ENCODE measurements at regions not wholly inside any gene's neighbourhood (a gene's known extent, or its start where the extent isn't known, plus 50 kb on each side); places are given as distances from the start of the nearest gene placed in this dataset.

DNA sequence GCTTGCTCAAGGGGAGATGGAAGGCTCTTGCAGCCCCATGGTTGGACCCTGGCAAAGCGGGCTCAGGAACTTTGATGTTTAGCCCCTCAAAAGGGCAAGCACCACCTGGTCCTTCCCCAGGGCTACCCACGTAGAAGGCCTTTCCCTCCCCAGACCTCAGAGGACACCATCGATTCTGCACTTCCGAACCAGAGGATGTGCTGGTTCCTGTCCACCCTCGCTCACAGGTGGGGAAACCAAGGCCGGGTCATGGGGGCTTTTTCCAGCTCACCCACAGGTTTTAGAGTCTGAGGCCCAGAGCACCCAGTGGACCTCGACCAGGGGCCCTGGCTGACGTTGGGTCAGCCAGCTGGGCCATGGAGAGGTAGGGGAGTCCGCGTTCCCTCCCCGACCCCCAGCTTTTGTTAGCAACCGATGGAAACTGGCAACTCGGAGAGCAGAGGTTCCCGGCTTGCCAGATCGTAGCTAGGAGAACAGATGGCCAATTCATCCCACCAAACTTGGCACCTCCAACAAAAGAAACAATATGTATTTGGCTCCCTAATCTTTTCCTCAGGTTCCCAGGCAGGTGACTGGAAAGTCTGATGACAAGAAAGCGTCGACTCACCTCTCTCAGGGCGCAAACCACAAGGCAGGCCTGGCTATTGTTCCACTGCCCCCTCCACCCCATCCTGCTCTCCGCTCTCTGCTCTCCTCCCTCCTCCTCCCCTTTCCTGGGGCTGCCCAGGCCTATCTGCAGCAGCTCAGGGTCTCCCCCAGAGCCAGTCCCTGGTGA is 167.6 kb upstream of the SMIM23 start:
- DNase-seq (ENCODE audit: low spot score) = no peak
- CTCF ChIA-PET = no interaction called here
- H3K36me3 ChIP-seq (ENCODE audit: insufficient read depth, low read length, poor library complexity, severe bottlenecking) = no peaks in the 10 kb centered on the region
- no peaks in the 10 kb centered on the region for H3K4me1 ChIP-seq (ENCODE audit: insufficient read depth, low read length, poor library complexity, severe bottlenecking)
- TF ChIP-seq, protein P1, sequence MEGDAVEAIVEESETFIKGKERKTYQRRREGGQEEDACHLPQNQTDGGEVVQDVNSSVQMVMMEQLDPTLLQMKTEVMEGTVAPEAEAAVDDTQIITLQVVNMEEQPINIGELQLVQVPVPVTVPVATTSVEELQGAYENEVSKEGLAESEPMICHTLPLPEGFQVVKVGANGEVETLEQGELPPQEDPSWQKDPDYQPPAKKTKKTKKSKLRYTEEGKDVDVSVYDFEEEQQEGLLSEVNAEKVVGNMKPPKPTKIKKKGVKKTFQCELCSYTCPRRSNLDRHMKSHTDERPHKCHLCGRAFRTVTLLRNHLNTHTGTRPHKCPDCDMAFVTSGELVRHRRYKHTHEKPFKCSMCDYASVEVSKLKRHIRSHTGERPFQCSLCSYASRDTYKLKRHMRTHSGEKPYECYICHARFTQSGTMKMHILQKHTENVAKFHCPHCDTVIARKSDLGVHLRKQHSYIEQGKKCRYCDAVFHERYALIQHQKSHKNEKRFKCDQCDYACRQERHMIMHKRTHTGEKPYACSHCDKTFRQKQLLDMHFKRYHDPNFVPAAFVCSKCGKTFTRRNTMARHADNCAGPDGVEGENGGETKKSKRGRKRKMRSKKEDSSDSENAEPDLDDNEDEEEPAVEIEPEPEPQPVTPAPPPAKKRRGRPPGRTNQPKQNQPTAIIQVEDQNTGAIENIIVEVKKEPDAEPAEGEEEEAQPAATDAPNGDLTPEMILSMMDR (conservative IDR thresholded peaks at IDR 0.05; ENCODE audit: low read depth, low read length) = no peak
- no peak for TF ChIP-seq EZH2 (IDR thresholded peaks at IDR 0.05; ENCODE audit: borderline replicate concordance, low read depth, low read length, poor library complexity, severe bottlenecking)
- no peaks in the 10 kb centered on the region for H3K27me3 ChIP-seq (replicated peaks; ENCODE audit: insufficient read depth, low read depth, low read length, poor library complexity)
- no peaks in the 10 kb centered on the region for H3K9me3 ChIP-seq (ENCODE audit: low read depth, low read length, poor library complexity, severe bottlenecking)
- BruUV-seq (replicated peaks) = no TSS peak
- intact Hi-C loops (cut with micrococcal nuclease; ENCODE audit: unreplicated experiment) = no loop called here
- H3K4me3 ChIP-seq (ENCODE audit: low read depth, low read length, poor library complexity, severe bottlenecking) = no peak overlapping the region
- POLR2A ChIA-PET (ENCODE audit: low non-redundant PET) = no interaction called here
- no peak overlapping the region for H3K27ac ChIP-seq (ENCODE audit: low read depth, low read length, poor library complexity, severe bottlenecking)

DNA sequence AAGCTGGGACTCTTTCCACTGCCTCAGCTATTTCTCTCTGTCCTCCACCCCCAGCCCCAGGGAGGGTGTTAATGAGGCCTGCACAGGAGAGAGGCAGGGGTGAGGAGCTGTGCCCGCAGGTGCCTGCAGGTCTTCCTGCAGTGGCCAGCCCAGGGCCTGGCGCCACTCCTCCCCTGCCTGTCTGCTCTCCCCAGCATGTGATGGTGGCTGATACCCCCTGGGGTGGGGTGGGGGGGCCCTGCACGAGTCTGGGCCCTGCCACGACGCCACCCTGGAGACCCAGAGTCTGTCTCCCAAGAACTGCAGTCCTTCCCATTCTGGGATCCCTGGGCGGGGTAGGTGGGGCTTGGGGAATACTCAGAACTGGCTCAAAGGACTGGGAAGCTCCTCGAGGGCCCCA is 166.4 kb upstream of the SMIM23 start:
- POLR2A ChIA-PET (ENCODE audit: low non-redundant PET) = no interaction called here
- H3K4me3 ChIP-seq (ENCODE audit: low read depth, low read length, poor library complexity, severe bottlenecking) = no peak overlapping the region
- TF ChIP-seq EZH2 (IDR thresholded peaks at IDR 0.05; ENCODE audit: borderline replicate concordance, low read depth, low read length, poor library complexity, severe bottlenecking) = no peak
- TF ChIP-seq, protein P1 (conservative IDR thresholded peaks at IDR 0.05; ENCODE audit: low read depth, low read length) = no peak
- no peaks in the 10 kb centered on the region for H3K27me3 ChIP-seq (replicated peaks; ENCODE audit: insufficient read depth, low read depth, low read length, poor library complexity)
- no peaks in the 10 kb centered on the region for H3K9me3 ChIP-seq (ENCODE audit: low read depth, low read length, poor library complexity, severe bottlenecking)
- no peak overlapping the region for H3K27ac ChIP-seq (ENCODE audit: low read depth, low read length, poor library complexity, severe bottlenecking)
- H3K4me1 ChIP-seq (ENCODE audit: insufficient read depth, low read length, poor library complexity, severe bottlenecking) = no peaks in the 10 kb centered on the region
- no TSS peak for BruUV-seq (replicated peaks)
- no peak for DNase-seq (ENCODE audit: low spot score)
- intact Hi-C loops (cut with micrococcal nuclease; ENCODE audit: unreplicated experiment) = no loop called here
- CTCF ChIA-PET = no interaction called here
- no peaks in the 10 kb centered on the region for H3K36me3 ChIP-seq (ENCODE audit: insufficient read depth, low read length, poor library complexity, severe bottlenecking)

DNA sequence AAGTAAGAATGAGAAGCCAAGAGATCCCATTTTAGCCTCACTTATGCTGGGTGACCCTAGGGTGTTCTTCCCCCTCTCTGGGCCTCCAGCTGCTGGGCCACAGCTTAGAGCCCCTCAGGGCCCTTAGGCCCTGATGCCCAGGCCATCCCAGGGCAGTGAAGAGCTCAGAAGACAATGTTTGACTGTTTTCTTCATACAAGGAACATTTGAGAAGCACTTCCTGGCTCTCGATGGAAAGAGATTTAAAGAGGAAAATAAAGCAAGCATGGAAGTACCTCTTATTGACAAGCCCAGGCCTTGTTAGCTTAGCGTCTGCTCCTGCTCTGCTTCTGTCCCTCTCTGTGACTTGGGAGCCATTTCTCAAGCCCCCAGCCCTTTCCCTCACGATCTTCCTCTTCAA is 165.9 kb upstream of the SMIM23 start:
- POLR2A ChIA-PET (ENCODE audit: low non-redundant PET) = interaction anchor here (0.6 kb wide), 1 partner anchor 10 kb away, joined by 5 read pairs; no protein-coding TSS in a partner anchor
- CTCF ChIA-PET = no interaction called here
- Histone ChIP-seq H3K9me3 (ENCODE audit: low read depth, low read length, poor library complexity, severe bottlenecking) (no peaks in the 10 kb centered on the region), H3K36me3 (ENCODE audit: insufficient read depth, low read length, poor library complexity, severe bottlenecking) (no peaks in the 10 kb centered on the region), H3K4me3 (ENCODE audit: low read depth, low read length, poor library complexity, severe bottlenecking) (no peak overlapping the region), H3K27me3 (replicated peaks; ENCODE audit: insufficient read depth, low read depth, low read length, poor library complexity) (no peaks in the 10 kb centered on the region), H3K27ac (ENCODE audit: low read depth, low read length, poor library complexity, severe bottlenecking) (no peak overlapping the region), H3K4me1 (ENCODE audit: insufficient read depth, low read length, poor library complexity, severe bottlenecking) (no peaks in the 10 kb centered on the region)
- DNase-seq (ENCODE audit: low spot score) = no peak
- TF ChIP-seq, protein P1 (conservative IDR thresholded peaks at IDR 0.05; ENCODE audit: low read depth, low read length) = no peak
- TF ChIP-seq EZH2 (IDR thresholded peaks at IDR 0.05; ENCODE audit: borderline replicate concordance, low read depth, low read length, poor library complexity, severe bottlenecking) = no peak
- intact Hi-C loops (cut with micrococcal nuclease; ENCODE audit: unreplicated experiment) = loop anchor here (10.0 kb wide), 1 partner anchor 195 kb away; no protein-coding TSS in a partner anchor
- BruUV-seq (replicated peaks) = no TSS peak

All from A673 (cell line).